GM12878 (cell line): ENCODE measurements at regions not wholly inside any gene's neighbourhood (a gene's known extent, or its start where the extent isn't known, plus 50 kb on each side); places are given as distances from the start of the nearest gene placed in this dataset.

ENCODE experiments used
- ATAC-seq: fragments of 200-7000 bp; cut with Tn5 transposase; 3 replicates; pipeline ENCODE4 v1.9.1; 2020; ENCODE audit warnings: mild to moderate bottlenecking, moderate library complexity
- BruUV-seq: library from RNA; stranded (reverse); fragments of 400-500 nt; replicated peaks from 2 replicates; lab custom pipeline; 2021; lab: Mats Ljungman, UMichigan
- CTCF ChIA-PET: fragments of 300-600 bp; sonication (Branson Sonifier 250); formaldehyde crosslinking; extraction: SDS; loops from one replicate; lab custom pipeline; 2021; ENCODE audit warnings: inconsistent platforms; lab: Yijun Ruan, JAX
- POLR2A ChIA-PET: fragments of 350-600 bp; formaldehyde crosslinking; extraction: SDS; loops from one replicate; lab custom pipeline; 2021; ENCODE audit warnings: inconsistent platforms; lab: Charles Lee
- RAD21 ChIA-PET: fragments of 300-600 bp; sonication (Branson Sonifier 250); formaldehyde crosslinking; loops from one replicate; lab custom pipeline; 2023; ENCODE audit warnings: antibody characterized with exemption; ENCODE audit not compliant: unreplicated experiment; lab: Charles Lee
- SMC1A ChIA-PET: fragments of 300-600 bp; sonication (Branson Sonifier 250); formaldehyde crosslinking; loops from one replicate; lab custom pipeline; 2023; ENCODE audit not compliant: unreplicated experiment, uncharacterized antibody; lab: Charles Lee
- DNase-seq: peaks from one replicate; pipeline ENCODE4 v3.0.0-alpha.2; 2011; ENCODE audit warnings: low read depth, low spot score
- FAIRE-seq: peaks from 3 replicates; lab custom pipeline; 2011; peaks lifted over from hg19 to GRCh38; lab: Jason Lieb, UNC
- H2AFZ ChIP-seq: 2 replicates; pipeline ENCODE4 v1.6.0; 2011; ENCODE audit warnings: low read depth, low read length, control low read depth; ENCODE audit not compliant: control insufficient read depth
- H3K27ac ChIP-seq: 2 replicates; pipeline ENCODE4 v1.5.1; 2011; ENCODE audit warnings: control low read depth; ENCODE audit not compliant: control insufficient read depth, insufficient read depth
- H3K27me3 ChIP-seq, 2 experiments: replicated peaks in 1 of 2; 2 replicates each; pipeline versions ENCODE4 v1.6.0 to v1.6.1; 2011; ENCODE audit warnings: low read length in 1 of 2; ENCODE audit not compliant: control insufficient read depth in 2 of 2, insufficient read depth in 2 of 2
- H3K36me3 ChIP-seq, 2 experiments: 2 replicates each; pipeline ENCODE4 v1.5.1; 2011; ENCODE audit warnings: low read length in 1 of 2; ENCODE audit not compliant: control insufficient read depth in 2 of 2, insufficient read depth in 2 of 2
- H3K4me1 ChIP-seq: 2 replicates; pipeline ENCODE4 v1.6.1; 2011; ENCODE audit warnings: mild to moderate bottlenecking, low read length, moderate library complexity, mixed read lengths; ENCODE audit not compliant: control insufficient read depth, insufficient read depth
- H3K4me2 ChIP-seq: 2 replicates; pipeline ENCODE4 v1.6.0; 2011; ENCODE audit warnings: control low read depth; ENCODE audit not compliant: control insufficient read depth, insufficient read depth
- H3K4me3 ChIP-seq: fragments of 200-600 bp; sonication (generic); 2 replicates; pipeline ENCODE4 v1.5.1; 2016
- H3K79me2 ChIP-seq: 2 replicates; pipeline ENCODE4 v1.6.0; 2011; ENCODE audit warnings: low read length; ENCODE audit not compliant: control insufficient read depth, insufficient read depth
- H3K9ac ChIP-seq: 2 replicates; pipeline ENCODE4 v1.8.0; 2011; ENCODE audit warnings: low read length, control low read depth, mixed read lengths; ENCODE audit not compliant: control insufficient read depth, insufficient read depth
- H3K9me3 ChIP-seq: replicated peaks from 3 replicates; pipeline ENCODE4 v1.5.1; 2011; ENCODE audit warnings: mild to moderate bottlenecking, low read length; ENCODE audit not compliant: control insufficient read depth, insufficient read depth
- H4K20me1 ChIP-seq: 2 replicates; pipeline ENCODE4 v1.6.0; 2011; ENCODE audit not compliant: control insufficient read depth, insufficient read depth
- ATF7 ChIP-seq: fragments of 450-650 bp; IDR thresholded peaks from 2 replicates; pipeline ENCODE4 v1.6.1; 2016; ENCODE audit warnings: low read depth, mild to moderate bottlenecking
- E4F1 ChIP-seq: fragments of 450-650 bp; IDR thresholded peaks from 2 replicates; pipeline ENCODE4 v1.6.1; 2018; ENCODE audit warnings: borderline replicate concordance, mild to moderate bottlenecking; ENCODE audit not compliant: partially characterized antibody
- EGR1 ChIP-seq, 2 experiments: IDR thresholded peaks; 1 replicate in 1 of 2; 2 replicates in 1 of 2; pipeline ENCODE4 v1.6.1; 2011 to 2012; ENCODE audit warnings: low read depth in 2 of 2, low read length in 2 of 2, borderline replicate concordance in 1 of 2, mild to moderate bottlenecking in 1 of 2, moderate library complexity in 1 of 2
- FOS ChIP-seq: IDR thresholded peaks from 3 replicates; pipeline ENCODE4 v1.6.1; 2011; ENCODE audit warnings: borderline replicate concordance; ENCODE audit not compliant: insufficient read length; ENCODE audit errors: extremely low read depth
- FOXM1 ChIP-seq: IDR thresholded peaks from 2 replicates; pipeline ENCODE4 v1.6.1; 2012; ENCODE audit warnings: low read depth, mild to moderate bottlenecking, inconsistent platforms, low read length, moderate library complexity
- HDAC2 ChIP-seq: fragments of 200-600 bp; sonication (generic); IDR thresholded peaks from 2 replicates; pipeline ENCODE4 v1.6.1; 2017
- IKZF1 ChIP-seq: fragments of 450-650 bp; conservative IDR thresholded peaks from 2 replicates; pipeline ENCODE4 v1.6.1; 2017; ENCODE audit warnings: antibody characterized with exemption, mild to moderate bottlenecking
- KLF5 ChIP-seq: fragments of 450-650 bp; IDR thresholded peaks from 2 replicates; pipeline ENCODE4 v1.6.1; 2014; ENCODE audit warnings: mild to moderate bottlenecking; ENCODE audit not compliant: partially characterized antibody
- MEF2A ChIP-seq: IDR thresholded peaks from 2 replicates; pipeline ENCODE4 v1.6.1; 2011; ENCODE audit warnings: low read depth, mild to moderate bottlenecking, low read length, moderate library complexity; ENCODE audit not compliant: insufficient read depth
- MXI1 ChIP-seq: fragments of 150-350 bp; IDR thresholded peaks from 2 replicates; pipeline ENCODE4 v1.6.1; 2011; ENCODE audit warnings: low read depth, mild to moderate bottlenecking, inconsistent platforms, low read length, improper control_type of control experiment
- NFXL1 ChIP-seq: fragments of 450-650 bp; IDR thresholded peaks from 2 replicates; pipeline ENCODE4 v1.6.1; 2017; ENCODE audit warnings: antibody characterized with exemption, mild to moderate bottlenecking, borderline replicate concordance
- PAX5 ChIP-seq: IDR thresholded peaks from 2 replicates; pipeline ENCODE4 v1.6.1; 2011; ENCODE audit warnings: low read depth, low read length, borderline replicate concordance
- PKNOX1 ChIP-seq: fragments of 450-650 bp; IDR thresholded peaks from 2 replicates; pipeline ENCODE4 v1.6.1; 2016; ENCODE audit warnings: mild to moderate bottlenecking
- POLR2A ChIP-seq: IDR thresholded peaks from 2 replicates; pipeline ENCODE4 v1.6.1; 2011; ENCODE audit warnings: low read depth, mild to moderate bottlenecking, low read length
- POU2F2 ChIP-seq: IDR thresholded peaks from 3 replicates; pipeline ENCODE4 v1.6.1; 2011; ENCODE audit warnings: low read depth, mild to moderate bottlenecking, low read length, borderline replicate concordance
- SIX5 ChIP-seq: IDR thresholded peaks from 2 replicates; pipeline ENCODE4 v1.6.1; 2011; ENCODE audit warnings: mild to moderate bottlenecking, low read depth, low read length, moderate library complexity; ENCODE audit not compliant: severe bottlenecking
- TCF3 ChIP-seq: IDR thresholded peaks from 2 replicates; pipeline ENCODE4 v1.6.1; 2012; ENCODE audit warnings: low read depth, mild to moderate bottlenecking, low read length, borderline replicate concordance; ENCODE audit not compliant: insufficient read depth
- TCF7 ChIP-seq: IDR thresholded peaks from 2 replicates; pipeline ENCODE4 v1.6.1; 2014; ENCODE audit warnings: antibody characterized with exemption, borderline replicate concordance
- ZBED1 ChIP-seq: IDR thresholded peaks from 2 replicates; pipeline ENCODE4 v1.6.1; 2016; ENCODE audit warnings: borderline replicate concordance
- ZNF687 ChIP-seq: fragments of 450-650 bp; IDR thresholded peaks from 2 replicates; pipeline ENCODE4 v1.6.1; 2017; ENCODE audit warnings: mild to moderate bottlenecking, moderate library complexity
- WGBS: methylation state at CpG from one replicate; pipeline ENCODE4 v1.1.6; 2016; ENCODE audit warnings: low lambda C conversion rate; ENCODE audit not compliant: insufficient replicate concordance, insufficient coverage; ENCODE audit errors: missing lambda C conversion rate; 5-methylcytosine and 5-hydroxymethylcytosine counted together
- in situ Hi-C: fragments of 300-500 bp; cut with MboI; formaldehyde crosslinking; loops from 9 replicates; pipeline ENCODE4 v1.14.3; 2018; ENCODE audit warnings: mixed read lengths
- intact Hi-C: fragments of 100-400 bp; cut with micrococcal nuclease; formaldehyde crosslinking; loops from one replicate; pipeline ENCODE4 v1.14.2; 2022; ENCODE audit not compliant: unreplicated experiment

- Histone ChIP-seq H3K9ac (no peak overlapping the region), H3K27ac (no peak overlapping the region), H3K4me2 (no peak overlapping the region), H3K36me3 (no peaks in the 10 kb centered on the region), H3K79me2 (no peaks in the 10 kb centered on the region), H3K27me3 (no peaks in the 10 kb centered on the region; a peak in 1 of 4 replicates), H2AFZ (no peak overlapping the region), H3K4me1 (no peaks in the 10 kb centered on the region), H3K9me3 (no peaks in the 10 kb centered on the region), H4K20me1 (no peaks in the 10 kb centered on the region), H3K4me3 (no peak overlapping the region)
- 52% methylated on average over 5 of the region's 5 CpGs for WGBS
- in situ Hi-C loops (no loop called here), intact Hi-C loops (no loop called here)
- ChIA-PET CTCF (interaction anchor here (1.0 kb wide), 1 partner anchor 497 kb away, joined by 3 read pairs; no protein-coding TSS in a partner anchor), POLR2A (no interaction called here), SMC1A (no interaction called here), RAD21 (no interaction called here)
- ATAC-seq, result no peak
- DNase-seq, result no peak
- FAIRE-seq, result no peak
- TF ChIP-seq SIX5, result no peak
- no peak for TF ChIP-seq FOS
- no peak for TF ChIP-seq PKNOX1
- TF ChIP-seq PAX5, result no peak
- no peak for TF ChIP-seq EGR1 (IDR thresholded peaks at IDR 0.05; ENCODE audit: borderline replicate concordance in 1 of 2, low read depth in 2 of 2, low read length in 2 of 2)
- no peak for TF ChIP-seq KLF5
- TF ChIP-seq FOXM1, result no peak
- no peak for TF ChIP-seq POLR2A
- TF ChIP-seq NFXL1, result no peak
- TF ChIP-seq MEF2A, result no peak
- no peak for TF ChIP-seq E4F1
- TF ChIP-seq HDAC2, result no peak
- TF ChIP-seq ZBED1, result no peak
- TF ChIP-seq MXI1, result no peak
- no peak for TF ChIP-seq TCF3
- no peak for TF ChIP-seq POU2F2
- TF ChIP-seq IKZF1, result no peak
- no peak for TF ChIP-seq ATF7
- TF ChIP-seq ZNF687, result no peak
- TF ChIP-seq TCF7, result no peak
- no TSS peak for BruUV-seq
Observed at GRCh38 chr10:78576276-78576675, 492.5 kb upstream of the ZMIZ1 start.
